Astrocyte of the cerebellum (primary cell): ENCODE measurements at regions not wholly inside any gene's neighbourhood (a gene's known extent, or its start where the extent isn't known, plus 50 kb on each side); places are given as distances from the start of the nearest gene placed in this dataset.
A peak's percentile ranks its signal among the peaks of the same experiment; 100 is the strongest.

ENCODE experiments used
- DNase-seq: peaks from one replicate; pipeline ENCODE4 v3.0.0-alpha.2; 2011; ENCODE audit warnings: low read depth
- H3K4me3 ChIP-seq: 2 replicates; pipeline ENCODE4 v1.5.1; 2011; ENCODE audit warnings: mild to moderate bottlenecking, low read depth, low read length, moderate library complexity
- CTCF ChIP-seq: IDR thresholded peaks from 2 replicates; pipeline ENCODE4 v1.5.1; 2012; ENCODE audit warnings: low read length, low read depth, moderate library complexity, mild to moderate bottlenecking; ENCODE audit errors: missing control alignments
- in situ Hi-C: cut with HindIII; loops from 2 replicates; pipeline ENCODE4 v1.10.0; 2017; ENCODE audit warnings: low sequenced_read_pairs

- TF ChIP-seq CTCF: no peak
- DNase-seq: no peak
- H3K4me3 ChIP-seq: no peak overlapping the region
- in situ Hi-C loops: no loop called here
Observed at GRCh38 chrX:125422986-125423385, 103.3 kb downstream of the TEX13C start.

DNA sequence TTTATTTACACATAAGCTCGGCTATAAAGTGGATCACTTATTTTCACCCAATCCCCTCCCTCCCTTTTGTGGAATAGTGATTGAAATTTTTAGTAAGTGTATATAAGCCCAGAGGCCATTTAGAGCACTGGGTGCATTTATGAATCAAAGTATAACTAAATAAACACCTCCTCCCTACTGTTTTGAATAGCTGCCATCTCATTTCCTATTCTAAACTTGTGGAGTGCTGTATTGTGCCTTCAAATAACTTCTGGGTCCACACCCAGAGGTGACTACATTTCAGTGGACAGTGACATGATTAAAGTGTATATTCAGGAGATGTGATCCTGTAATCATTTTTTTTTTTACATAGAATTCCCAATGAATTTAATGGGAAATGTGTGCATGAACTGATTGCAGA, 104.9 kb downstream of the TEX13C start:
- in situ Hi-C loops: no loop called here
- TF ChIP-seq CTCF: no peak
- DNase-seq: no peak
- no peak overlapping the region for H3K4me3 ChIP-seq

DNA sequence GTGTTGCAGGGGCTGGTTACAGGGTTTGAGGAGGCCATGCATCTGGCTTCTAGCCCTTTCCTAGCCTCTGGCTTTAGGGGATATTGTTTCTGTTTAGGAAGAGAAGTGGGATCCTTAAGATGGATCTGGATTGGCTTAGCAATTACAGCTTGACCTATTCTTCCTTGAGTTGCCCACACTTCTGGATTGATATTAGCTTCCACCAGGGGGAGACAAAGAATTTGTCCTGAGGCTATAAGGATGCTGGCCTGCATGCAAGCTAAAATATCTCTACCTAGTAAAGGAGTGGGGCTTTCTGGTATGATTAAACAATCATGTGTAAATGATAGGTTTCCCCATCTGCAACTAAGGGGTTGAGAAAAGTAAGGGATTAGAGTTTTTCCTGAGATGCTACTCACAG, 117.2 kb downstream of the TEX13C start:
- no peak overlapping the region for H3K4me3 ChIP-seq
- in situ Hi-C loops: no loop called here
- no peak for DNase-seq
- TF ChIP-seq CTCF: peak; percentile 23

- no peak for TF ChIP-seq CTCF
- DNase-seq: no peak
- in situ Hi-C loops: no loop called here
- no peak overlapping the region for H3K4me3 ChIP-seq
Observed at GRCh38 chrX:125439194-125439849, 119.7 kb downstream of the TEX13C start.

- in situ Hi-C loops: no loop called here
- no peak for DNase-seq
- H3K4me3 ChIP-seq: no peak overlapping the region
- no peak for TF ChIP-seq CTCF
Observed at GRCh38 chrX:125444659-125445058, 125.0 kb downstream of the TEX13C start.

DNA sequence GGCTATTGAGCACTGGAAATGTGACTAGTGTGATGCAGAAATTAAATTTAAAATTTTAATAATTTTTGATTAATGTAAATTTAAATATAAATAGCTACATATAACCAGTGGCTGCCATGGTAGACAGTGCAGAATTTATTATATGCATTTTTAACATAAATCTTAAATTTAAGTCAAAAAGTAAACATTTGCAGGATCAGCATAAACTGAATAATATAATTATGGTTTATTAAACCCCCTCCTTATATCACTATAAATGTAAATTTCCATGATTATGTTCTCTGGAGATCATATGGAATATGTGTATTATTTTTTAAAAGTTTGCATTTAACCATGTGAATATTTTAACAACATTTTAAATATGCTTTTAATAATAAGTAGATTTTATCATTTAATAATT, 155.8 kb downstream of the TEX13C start:
- in situ Hi-C loops: no loop called here
- no peak overlapping the region for H3K4me3 ChIP-seq
- no peak for TF ChIP-seq CTCF
- DNase-seq: no peak
